ENCODE measurements at regions not wholly inside any gene's neighbourhood (a gene's known extent, or its start where the extent isn't known, plus 50 kb on each side); places are given as distances from the start of the nearest gene placed in this dataset.

GRCh38 chr5:123748239-123748638 is 236.3 kb downstream of the CSNK1G3 start:
- H3K27ac Mint-ChIP-seq: no peak overlapping the region
- H3K9me3 Mint-ChIP-seq: no peaks in the 10 kb centered on the region
- H3K27me3 Mint-ChIP-seq (ENCODE audit: low read depth): no peaks in the 10 kb centered on the region
- H3K4me3 Mint-ChIP-seq: no peak overlapping the region
- TF ChIP-seq CTCF (IDR thresholded peaks at IDR 0.05; ENCODE audit: unreplicated experiment in 3 of 3): no peak
- no peaks in the 10 kb centered on the region for H3K36me3 Mint-ChIP-seq (ENCODE audit: low read depth)
- H3K4me1 Mint-ChIP-seq: peaks cover 4% of the 10 kb centered on the region

DNA sequence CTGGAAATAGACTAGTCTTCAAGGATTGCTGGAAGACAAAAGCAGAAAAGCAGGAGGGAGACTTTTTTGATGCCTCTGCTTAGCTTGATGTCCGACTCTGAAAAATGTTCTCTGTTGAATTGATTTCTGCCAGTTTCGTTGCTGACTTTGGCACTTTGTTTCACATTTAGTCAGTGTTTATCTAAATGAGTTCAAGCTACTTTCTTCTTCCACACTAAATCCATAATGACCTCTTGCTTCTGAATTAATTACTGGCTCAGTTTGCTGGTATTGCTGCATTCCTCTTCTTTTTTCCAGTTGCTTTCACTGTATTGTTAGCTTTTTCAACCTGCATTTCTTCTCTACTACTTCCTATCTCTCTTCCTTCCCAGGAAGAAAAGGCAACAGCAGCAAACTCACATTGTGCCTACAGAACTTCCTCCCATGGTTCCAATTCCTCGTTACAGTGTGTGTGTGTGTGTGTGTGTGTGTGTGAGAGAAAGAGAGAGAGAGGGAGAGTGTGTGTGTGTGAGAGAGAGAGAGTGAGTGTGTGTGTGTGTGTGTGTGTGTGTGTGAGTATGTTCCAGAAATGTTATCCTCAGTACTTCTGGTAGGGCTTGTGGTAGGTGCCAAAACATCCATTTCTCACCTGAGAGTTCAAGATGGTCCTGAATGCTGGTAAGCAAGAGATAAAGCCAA is 234.8 kb downstream of the CSNK1G3 start:
- no peak for TF ChIP-seq CTCF (IDR thresholded peaks at IDR 0.05; ENCODE audit: unreplicated experiment in 3 of 3)
- no peaks in the 10 kb centered on the region for H3K36me3 Mint-ChIP-seq (ENCODE audit: low read depth)
- H3K4me1 Mint-ChIP-seq: peaks cover 4% of the 10 kb centered on the region
- H3K27me3 Mint-ChIP-seq (ENCODE audit: low read depth): no peaks in the 10 kb centered on the region
- no peak overlapping the region for H3K4me3 Mint-ChIP-seq
- H3K27ac Mint-ChIP-seq: no peak overlapping the region
- no peaks in the 10 kb centered on the region for H3K9me3 Mint-ChIP-seq

DNA sequence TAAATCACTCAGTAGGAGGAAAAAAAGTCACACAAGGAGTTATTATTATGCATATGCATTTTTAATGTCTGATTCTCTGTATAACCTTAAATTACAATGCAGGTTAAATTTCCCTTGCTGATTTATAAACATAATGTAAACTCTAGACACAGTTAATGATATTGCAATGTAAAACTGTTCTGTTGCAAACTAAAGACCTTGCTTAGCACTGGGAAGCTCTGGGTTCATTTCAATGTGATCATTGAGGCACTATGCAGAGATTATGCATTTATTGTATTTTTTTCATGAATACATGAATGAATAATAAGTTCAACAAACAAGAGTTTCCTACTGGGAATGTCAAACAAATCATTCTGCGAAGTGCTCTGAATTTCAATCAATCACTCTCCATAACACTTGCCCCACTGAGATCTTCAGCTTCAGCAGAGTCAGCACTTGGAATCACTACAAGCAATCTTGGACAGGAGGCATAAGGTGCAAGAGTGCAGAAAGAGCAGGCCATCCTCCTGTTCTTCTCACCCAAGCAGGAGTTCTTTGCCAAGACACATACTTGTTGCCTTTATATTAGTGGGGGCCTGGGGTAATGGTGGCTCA is 232.1 kb downstream of the CSNK1G3 start:
- Mint-ChIP-seq H3K4me1 (peaks cover 4% of the 10 kb centered on the region), H3K9me3 (peaks cover 9% of the 10 kb centered on the region), H3K36me3 (ENCODE audit: low read depth) (no peaks in the 10 kb centered on the region), H3K4me3 (no peak overlapping the region), H3K27ac (no peak overlapping the region), H3K27me3 (ENCODE audit: low read depth) (no peaks in the 10 kb centered on the region)
- no peak for TF ChIP-seq CTCF (IDR thresholded peaks at IDR 0.05; ENCODE audit: unreplicated experiment in 3 of 3)

DNA sequence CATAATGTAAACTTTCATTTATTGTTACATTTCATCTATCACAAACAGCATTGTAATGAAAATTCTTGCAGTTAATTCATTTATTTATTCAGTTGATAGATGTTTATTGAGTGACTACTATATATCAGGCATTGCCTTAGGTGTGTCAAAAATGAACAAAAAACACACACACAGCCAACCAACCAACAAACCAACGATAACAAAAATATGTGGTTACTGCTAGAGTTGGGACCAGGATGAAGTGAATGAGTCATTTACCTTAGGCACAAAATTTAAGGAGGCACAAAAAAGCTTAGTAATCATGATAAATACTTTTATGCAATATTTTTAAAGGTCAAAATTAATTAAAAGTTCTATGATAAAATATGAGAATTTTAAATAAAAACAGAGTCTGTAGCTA is 223.4 kb downstream of the CSNK1G3 start:
- TF ChIP-seq CTCF (IDR thresholded peaks at IDR 0.05; ENCODE audit: unreplicated experiment in 3 of 3): no peak
- H3K36me3 Mint-ChIP-seq (ENCODE audit: low read depth): peaks cover 14% of the 10 kb centered on the region
- H3K27me3 Mint-ChIP-seq (ENCODE audit: low read depth): no peaks in the 10 kb centered on the region
- H3K9me3 Mint-ChIP-seq: peaks cover 29% of the 10 kb centered on the region
- H3K4me3 Mint-ChIP-seq: no peak overlapping the region
- no peak overlapping the region for H3K27ac Mint-ChIP-seq
- H3K4me1 Mint-ChIP-seq: no peaks in the 10 kb centered on the region

DNA sequence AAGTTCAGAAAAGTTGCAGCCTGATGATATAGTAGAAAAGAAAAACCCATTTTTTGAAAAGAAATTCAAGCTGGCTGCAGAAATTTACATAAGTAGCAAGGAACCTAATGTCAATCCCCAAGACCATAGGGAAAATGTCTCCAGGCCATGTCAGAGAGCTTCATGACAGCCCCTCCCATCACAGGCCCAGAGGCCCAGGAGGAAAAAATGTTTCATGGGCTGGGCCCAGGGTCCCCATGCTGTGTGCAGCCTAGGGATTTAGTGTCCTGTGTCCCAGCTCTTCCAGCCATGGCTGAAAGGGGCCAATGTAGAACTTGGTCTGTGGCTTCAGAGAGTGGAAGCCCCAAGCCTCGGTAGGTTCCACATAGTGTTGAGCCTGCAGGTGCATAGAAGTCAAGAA is 220.3 kb downstream of the CSNK1G3 start:
- TF ChIP-seq CTCF (IDR thresholded peaks at IDR 0.05; ENCODE audit: unreplicated experiment in 3 of 3): no peak
- Mint-ChIP-seq H3K4me1 (no peaks in the 10 kb centered on the region), H3K4me3 (no peak overlapping the region), H3K27me3 (ENCODE audit: low read depth) (no peaks in the 10 kb centered on the region), H3K27ac (no peak overlapping the region), H3K36me3 (ENCODE audit: low read depth) (peaks cover 18% of the 10 kb centered on the region), H3K9me3 (peaks cover 46% of the 10 kb centered on the region)

GRCh38 chr5:123722451-123722850 is 210.5 kb downstream of the CSNK1G3 start:
- Mint-ChIP-seq H3K36me3 (ENCODE audit: low read depth) (no peaks in the 10 kb centered on the region), H3K9me3 (peaks cover 29% of the 10 kb centered on the region), H3K4me3 (no peak overlapping the region), H3K27ac (no peak overlapping the region), H3K27me3 (ENCODE audit: low read depth) (no peaks in the 10 kb centered on the region), H3K4me1 (peaks cover 10% of the 10 kb centered on the region)
- TF ChIP-seq CTCF (IDR thresholded peaks at IDR 0.05; ENCODE audit: unreplicated experiment in 3 of 3): no peak

Data from nephron (organoid).